Thymus (tissue), 11 donors: ENCODE measurements at regions not wholly inside any gene's neighbourhood (a gene's known extent, or its start where the extent isn't known, plus 50 kb on each side); places are given as distances from the start of the nearest gene placed in this dataset.

Experiments used
- DNase-seq, 9 donors: peaks; one replicate each; pipeline ENCODE4 v3.0.0-alpha.2; 2013; ENCODE audit warnings: low spot score in 9 of 9, low read depth in 6 of 9, missing footprints in 1 of 9
- H3K27ac ChIP-seq, 2 donors: one replicate each; pipeline ENCODE4 v1.5.1; 2013; ENCODE audit warnings: control low read depth in 1 of 2, low read depth in 1 of 2, low read length in 1 of 2, mild to moderate bottlenecking in 1 of 2, moderate library complexity in 1 of 2
- H3K27me3 ChIP-seq, 2 donors: one replicate each; pipeline ENCODE4 v1.5.1; 2013; ENCODE audit warnings: low read length in 1 of 2; ENCODE audit not compliant: control insufficient read depth in 2 of 2, insufficient read depth in 1 of 2
- H3K36me3 ChIP-seq, 2 donors: one replicate each; pipeline ENCODE4 v1.5.1; 2013; ENCODE audit warnings: low read length in 1 of 2, mild to moderate bottlenecking in 1 of 2, moderate library complexity in 1 of 2; ENCODE audit not compliant: control insufficient read depth in 2 of 2, insufficient read depth in 2 of 2
- H3K4me1 ChIP-seq, 2 donors: one replicate each; pipeline ENCODE4 v1.5.1; 2013; ENCODE audit warnings: low read length in 2 of 2; ENCODE audit not compliant: control insufficient read depth in 2 of 2, insufficient read depth in 2 of 2
- H3K4me3 ChIP-seq, 2 donors: one replicate each; pipeline ENCODE4 v1.5.1; 2013; ENCODE audit warnings: low read length in 2 of 2, control low read depth in 1 of 2, mild to moderate bottlenecking in 1 of 2
- H3K9me3 ChIP-seq, 2 donors: one replicate each; pipeline ENCODE4 v1.5.1; 2013; ENCODE audit warnings: low read length in 1 of 2, mild to moderate bottlenecking in 1 of 2; ENCODE audit not compliant: control insufficient read depth in 2 of 2, insufficient read depth in 1 of 2
- WGBS: extraction: QIAGEN DNeasy Blood & Tissue Kit; methylation state at CpG from one replicate; pipeline ENCODE4 v1.1.7; 2013; 5-methylcytosine and 5-hydroxymethylcytosine counted together
- donor health status: healthy.

DNA sequence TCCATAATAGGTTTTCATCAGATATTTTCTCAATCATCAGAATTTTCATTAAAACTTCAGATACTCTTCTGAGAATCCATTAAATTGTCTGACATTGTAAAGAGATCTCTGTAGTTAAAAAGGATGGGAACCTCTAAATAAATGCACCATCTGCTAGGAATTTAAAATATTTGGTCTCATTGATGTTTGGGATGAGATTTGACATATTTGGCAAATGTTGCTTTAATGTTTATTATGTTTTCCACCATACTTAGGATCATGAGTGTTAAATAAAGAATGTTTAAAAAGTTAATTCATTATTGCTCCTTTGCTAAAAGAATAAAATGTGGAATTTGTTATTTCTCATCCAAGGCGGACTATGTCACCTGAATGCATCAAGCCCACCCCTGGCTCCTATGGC, 85.5 kb upstream of the VANGL1 start:
- H3K27me3 ChIP-seq: no peaks in the 10 kb centered on the region
- H3K4me1 ChIP-seq: no peaks in the 10 kb centered on the region
- WGBS: 95% methylated on average over 1 of the region's 1 CpG
- no peak overlapping the region for H3K4me3 ChIP-seq
- DNase-seq: no peak
- H3K36me3 ChIP-seq: no peaks in the 10 kb centered on the region
- H3K9me3 ChIP-seq: no peaks in the 10 kb centered on the region
- H3K27ac ChIP-seq: no peak overlapping the region

- DNase-seq: no peak
- no peaks in the 10 kb centered on the region for H3K4me1 ChIP-seq
- no peaks in the 10 kb centered on the region for H3K9me3 ChIP-seq
- 48% methylated on average over 2 of the region's 2 CpGs for WGBS
- no peak overlapping the region for H3K4me3 ChIP-seq
- no peaks in the 10 kb centered on the region for H3K36me3 ChIP-seq
- no peaks in the 10 kb centered on the region for H3K27me3 ChIP-seq
- H3K27ac ChIP-seq: no peak overlapping the region
Measured at GRCh38 chr1:115555446-115555845, 86.3 kb upstream of the VANGL1 start.

GRCh38 chr1:115547696-115548095, 94.1 kb upstream of the VANGL1 start:
- Histone ChIP-seq H3K36me3 (no peaks in the 10 kb centered on the region), H3K4me1 (peaks cover 5 to 18% of the 10 kb centered on the region in 2 donors), H3K4me3 (no peak overlapping the region), H3K27me3 (no peaks in the 10 kb centered on the region), H3K27ac (no peak overlapping the region), H3K9me3 (no peaks in the 10 kb centered on the region)
- DNase-seq: peak in 1 of 9 donors; percentile 35
- 5% methylated on average over 6 of the region's 6 CpGs for WGBS

DNA sequence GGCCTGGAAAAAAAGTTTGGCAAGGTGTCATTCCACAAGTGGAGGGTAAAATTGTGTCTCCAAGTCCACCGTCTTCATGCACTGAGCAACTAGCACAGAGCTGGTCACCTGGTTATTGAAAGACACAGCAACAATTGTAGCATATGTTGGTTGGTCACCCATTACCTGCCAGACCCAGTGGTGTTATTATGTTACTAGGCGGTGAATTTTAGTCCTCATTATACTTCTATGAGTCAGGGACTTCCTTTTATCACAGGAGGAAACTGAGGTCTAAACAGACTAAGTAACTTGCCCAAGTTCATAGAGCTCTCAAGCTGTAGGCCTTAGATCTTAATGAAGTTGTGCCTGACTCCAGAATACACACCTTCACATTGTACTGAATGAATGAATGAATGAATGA, 94.9 kb upstream of the VANGL1 start:
- DNase-seq: no peak
- peaks cover 5 to 18% of the 10 kb centered on the region in 2 donors for H3K4me1 ChIP-seq
- H3K27me3 ChIP-seq: no peaks in the 10 kb centered on the region
- no peak overlapping the region for H3K27ac ChIP-seq
- WGBS: 98% methylated on average over 2 of the region's 2 CpGs
- H3K36me3 ChIP-seq: no peaks in the 10 kb centered on the region
- no peak overlapping the region for H3K4me3 ChIP-seq
- H3K9me3 ChIP-seq: no peaks in the 10 kb centered on the region

GRCh38 chr1:115545791-115546733, 95.7 kb upstream of the VANGL1 start:
- Histone ChIP-seq H3K4me1 (peaks cover 5 to 18% of the 10 kb centered on the region in 2 donors), H3K27ac (no peak overlapping the region), H3K9me3 (no peaks in the 10 kb centered on the region), H3K36me3 (no peaks in the 10 kb centered on the region), H3K27me3 (no peaks in the 10 kb centered on the region), H3K4me3 (no peak overlapping the region)
- DNase-seq: peak in 1 of 9 donors; percentile 2
- 80% methylated on average over 9 of the region's 9 CpGs for WGBS

- WGBS: 87% methylated on average over 15 of the region's 15 CpGs
- Histone ChIP-seq H3K27me3 (no peaks in the 10 kb centered on the region), H3K36me3 (no peaks in the 10 kb centered on the region), H3K27ac (no peak overlapping the region), H3K9me3 (no peaks in the 10 kb centered on the region), H3K4me1 (peaks cover 5 to 18% of the 10 kb centered on the region in 2 donors), H3K4me3 (no peak overlapping the region)
- DNase-seq: no peak
Measured at GRCh38 chr1:115545096-115545720, 96.6 kb upstream of the VANGL1 start.

GRCh38 chr1:115544131-115544530, 97.6 kb upstream of the VANGL1 start:
- no peak overlapping the region for H3K4me3 ChIP-seq
- WGBS: 95% methylated on average over 4 of the region's 4 CpGs
- no peaks in the 10 kb centered on the region for H3K27me3 ChIP-seq

GRCh38 chr1:115543247-115543646, 98.5 kb upstream of the VANGL1 start:
- Histone ChIP-seq H3K9me3 (no peaks in the 10 kb centered on the region), H3K36me3 (no peaks in the 10 kb centered on the region), H3K27ac (no peak overlapping the region), H3K27me3 (no peaks in the 10 kb centered on the region), H3K4me1 (peaks cover 5 to 18% of the 10 kb centered on the region in 2 donors), H3K4me3 (no peak overlapping the region)
- WGBS: 97% methylated on average over 2 of the region's 2 CpGs
- no peak for DNase-seq

More at GRCh38 chr1:115544131-115544530, 97.6 kb upstream of the VANGL1 start:
- DNase-seq: no peak
- no peaks in the 10 kb centered on the region for H3K36me3 ChIP-seq
- no peak overlapping the region for H3K27ac ChIP-seq
- peaks cover 5 to 18% of the 10 kb centered on the region in 2 donors for H3K4me1 ChIP-seq
- no peaks in the 10 kb centered on the region for H3K9me3 ChIP-seq

- Histone ChIP-seq H3K4me3 (no peak overlapping the region), H3K9me3 (no peaks in the 10 kb centered on the region), H3K4me1 (no peaks in the 10 kb centered on the region), H3K27me3 (no peaks in the 10 kb centered on the region), H3K36me3 (no peaks in the 10 kb centered on the region), H3K27ac (no peak overlapping the region)
- no peak for DNase-seq
- WGBS: 95% methylated on average over 3 of the region's 3 CpGs
Measured at GRCh38 chr1:115539736-115540135, 102.0 kb upstream of the VANGL1 start.
